ENCODE measurements at regions not wholly inside any gene's neighbourhood (a gene's known extent, or its start where the extent isn't known, plus 50 kb on each side); places are given as distances from the start of the nearest gene placed in this dataset.

- Histone ChIP-seq H3K4me2 (ENCODE audit: low read length) (no peak overlapping the region), H3K27me3 (ENCODE audit: insufficient read depth, low read length) (no peaks in the 10 kb centered on the region), H3K27ac (ENCODE audit: low read depth, low read length) (no peak overlapping the region), H3K36me3 (ENCODE audit: insufficient read depth, low read length) (no peaks in the 10 kb centered on the region), H3K9me3 (ENCODE audit: insufficient read depth, low read depth, low read length) (no peaks in the 10 kb centered on the region), H3K4me1 (ENCODE audit: insufficient read depth, low read length) (no peaks in the 10 kb centered on the region), H3K9ac (ENCODE audit: low read length) (no peak overlapping the region), H3K4me3 (ENCODE audit: insufficient read depth, low read depth, low read length) (no peak overlapping the region), H3K79me2 (ENCODE audit: insufficient read depth, low read length) (no peaks in the 10 kb centered on the region), H2AFZ (ENCODE audit: low read depth, low read length) (no peak overlapping the region), H4K20me1 (ENCODE audit: insufficient read depth, low read length) (no peaks in the 10 kb centered on the region)
- FAIRE-seq (no peak), DNase-seq (ENCODE audit: low read depth) (no peak)
- TF ChIP-seq EZH2 (IDR thresholded peaks at IDR 0.05; ENCODE audit: insufficient read depth, low read length) (no peak), CTCF (IDR thresholded peaks at IDR 0.05; ENCODE audit: insufficient read depth, low read depth, low read length) (no peak)
- no peaks in the 10 kb centered on the region for H3K4me1 Mint-ChIP-seq (ENCODE audit: low read depth, unreplicated experiment)
- no peaks in the 10 kb centered on the region for H3K27me3 Mint-ChIP-seq (ENCODE audit: low read depth, unreplicated experiment)
- peaks cover 6% of the 10 kb centered on the region for H3K9me3 Mint-ChIP-seq (ENCODE audit: unreplicated experiment)
- H3K27ac Mint-ChIP-seq (ENCODE audit: unreplicated experiment): no peak overlapping the region
- H3K4me3 Mint-ChIP-seq (ENCODE audit: unreplicated experiment): no peak overlapping the region
- no peaks in the 10 kb centered on the region for H3K36me3 Mint-ChIP-seq (ENCODE audit: low read depth, unreplicated experiment)
These were observed 246.6 kb upstream of the AADAT start for GRCh38 chr4:170336238-170336775.

DNA sequence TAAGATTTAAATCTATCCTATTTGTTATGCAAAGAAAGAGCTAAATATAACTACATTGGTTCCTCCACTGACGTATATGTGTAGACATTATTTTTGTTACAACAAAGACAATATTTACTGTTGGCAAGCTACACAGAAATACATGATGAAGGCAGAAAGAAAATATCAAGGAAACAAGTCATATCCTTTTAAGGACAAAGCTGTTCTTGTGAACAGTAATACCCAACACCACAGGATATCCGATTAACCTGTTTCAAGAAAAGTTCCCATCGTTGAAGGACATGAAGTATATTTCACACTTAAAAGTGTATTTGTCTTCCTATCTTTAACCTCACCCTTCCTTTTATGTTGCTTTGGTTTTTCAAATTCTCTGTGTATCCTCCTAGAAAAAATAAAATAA is 235.8 kb upstream of the AADAT start:
- no peak overlapping the region for H3K4me2 ChIP-seq (ENCODE audit: low read length)
- Mint-ChIP-seq H3K27ac (ENCODE audit: unreplicated experiment) (no peak overlapping the region), H3K4me3 (ENCODE audit: unreplicated experiment) (no peak overlapping the region), H3K36me3 (ENCODE audit: low read depth, unreplicated experiment) (no peaks in the 10 kb centered on the region), H3K9me3 (ENCODE audit: unreplicated experiment) (peaks cover 3% of the 10 kb centered on the region), H3K4me1 (ENCODE audit: low read depth, unreplicated experiment) (no peaks in the 10 kb centered on the region), H3K27me3 (ENCODE audit: low read depth, unreplicated experiment) (peaks cover 1% of the 10 kb centered on the region)
- H3K4me1 ChIP-seq (ENCODE audit: insufficient read depth, low read length): no peaks in the 10 kb centered on the region
- no peaks in the 10 kb centered on the region for H3K9me3 ChIP-seq (ENCODE audit: insufficient read depth, low read depth, low read length)
- no peaks in the 10 kb centered on the region for H3K79me2 ChIP-seq (ENCODE audit: insufficient read depth, low read length)
- H4K20me1 ChIP-seq (ENCODE audit: insufficient read depth, low read length): no peaks in the 10 kb centered on the region
- H3K27ac ChIP-seq (ENCODE audit: low read depth, low read length): no peak overlapping the region
- no peak overlapping the region for H3K9ac ChIP-seq (ENCODE audit: low read length)
- H2AFZ ChIP-seq (ENCODE audit: low read depth, low read length): no peak overlapping the region
- H3K36me3 ChIP-seq (ENCODE audit: insufficient read depth, low read length): no peaks in the 10 kb centered on the region
- no peak for DNase-seq (ENCODE audit: low read depth)
- H3K4me3 ChIP-seq (ENCODE audit: insufficient read depth, low read depth, low read length): no peak overlapping the region
- no peaks in the 10 kb centered on the region for H3K27me3 ChIP-seq (ENCODE audit: insufficient read depth, low read length)
- no peak for TF ChIP-seq EZH2 (IDR thresholded peaks at IDR 0.05; ENCODE audit: insufficient read depth, low read length)
- TF ChIP-seq CTCF (IDR thresholded peaks at IDR 0.05; ENCODE audit: insufficient read depth, low read depth, low read length): no peak
- FAIRE-seq: no peak

DNA sequence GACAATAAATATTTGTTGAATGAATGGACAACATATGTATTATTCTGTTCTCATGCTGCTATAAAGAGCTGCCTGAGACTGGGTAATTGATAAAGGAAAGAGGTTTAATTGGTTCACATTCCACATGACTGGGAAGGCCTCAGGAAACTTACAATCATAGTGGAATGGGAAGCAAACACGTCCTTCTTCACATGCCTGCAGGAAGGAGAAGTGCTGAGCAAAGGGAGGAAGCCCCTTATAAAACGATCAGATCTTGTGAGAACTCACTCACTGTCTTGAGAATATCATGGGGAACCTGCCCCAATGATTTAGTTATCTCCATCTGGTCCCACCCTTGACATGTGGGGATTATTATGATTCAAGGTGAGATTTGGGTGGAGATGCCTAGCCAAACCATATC is 233.9 kb upstream of the AADAT start:
- Histone ChIP-seq H4K20me1 (ENCODE audit: insufficient read depth, low read length) (no peaks in the 10 kb centered on the region), H3K4me1 (ENCODE audit: insufficient read depth, low read length) (no peaks in the 10 kb centered on the region), H3K9ac (ENCODE audit: low read length) (no peak overlapping the region), H3K79me2 (ENCODE audit: insufficient read depth, low read length) (no peaks in the 10 kb centered on the region), H3K27me3 (ENCODE audit: insufficient read depth, low read length) (no peaks in the 10 kb centered on the region), H2AFZ (ENCODE audit: low read depth, low read length) (no peak overlapping the region), H3K9me3 (ENCODE audit: insufficient read depth, low read depth, low read length) (no peaks in the 10 kb centered on the region), H3K4me3 (ENCODE audit: insufficient read depth, low read depth, low read length) (no peak overlapping the region), H3K4me2 (ENCODE audit: low read length) (no peak overlapping the region), H3K27ac (ENCODE audit: low read depth, low read length) (no peak overlapping the region), H3K36me3 (ENCODE audit: insufficient read depth, low read length) (no peaks in the 10 kb centered on the region)
- Mint-ChIP-seq H3K36me3 (ENCODE audit: low read depth, unreplicated experiment) (no peaks in the 10 kb centered on the region), H3K9me3 (ENCODE audit: unreplicated experiment) (peaks cover 4% of the 10 kb centered on the region), H3K27ac (ENCODE audit: unreplicated experiment) (no peak overlapping the region), H3K4me1 (ENCODE audit: low read depth, unreplicated experiment) (no peaks in the 10 kb centered on the region), H3K4me3 (ENCODE audit: unreplicated experiment) (no peak overlapping the region), H3K27me3 (ENCODE audit: low read depth, unreplicated experiment) (peaks cover 1% of the 10 kb centered on the region)
- FAIRE-seq (no peak), DNase-seq (ENCODE audit: low read depth) (no peak)
- TF ChIP-seq CTCF (IDR thresholded peaks at IDR 0.05; ENCODE audit: insufficient read depth, low read depth, low read length): no peak
- no peak for TF ChIP-seq EZH2 (IDR thresholded peaks at IDR 0.05; ENCODE audit: insufficient read depth, low read length)

All from astrocyte (in vitro differentiated cells and primary cell).